ENCODE measurements at regions not wholly inside any gene's neighbourhood (a gene's known extent, or its start where the extent isn't known, plus 50 kb on each side); places are given as distances from the start of the nearest gene placed in this dataset.

GRCh38 chr14:101020834-101021370 is 117.4 kb upstream of the RTL1 start:
- DNase-seq (ENCODE audit: extremely low spot score in 2 of 2): peak; percentile 31 to 64
- no peaks in the 10 kb centered on the region for H3K9me3 ChIP-seq
- intact Hi-C loops (cut with DNase I): no loop called here
- no peak overlapping the region for H3K27ac ChIP-seq
- H3K4me3 ChIP-seq: no peak overlapping the region
- no peaks in the 10 kb centered on the region for H3K4me1 ChIP-seq
- no peak for TF ChIP-seq POLR2AphosphoS5 (IDR thresholded peaks at IDR 0.05; ENCODE audit: insufficient read depth in 1 of 2, low read depth in 1 of 2)
- TF ChIP-seq CTCF (IDR thresholded peaks at IDR 0.05): no peak
- TF ChIP-seq POLR2A (IDR thresholded peaks at IDR 0.05): no peak
- no peaks in the 10 kb centered on the region for H3K27me3 ChIP-seq
- no peaks in the 10 kb centered on the region for H3K36me3 ChIP-seq

GRCh38 chr14:101022121-101022520 is 118.6 kb upstream of the RTL1 start:
- intact Hi-C loops (cut with DNase I): no loop called here
- no peaks in the 10 kb centered on the region for H3K36me3 ChIP-seq
- H3K4me1 ChIP-seq: no peaks in the 10 kb centered on the region
- peak; percentile 65 to 79 for DNase-seq (ENCODE audit: extremely low spot score in 2 of 2)
- H3K27me3 ChIP-seq: no peaks in the 10 kb centered on the region
- H3K27ac ChIP-seq: no peak overlapping the region
- TF ChIP-seq POLR2A (IDR thresholded peaks at IDR 0.05): no peak
- no peak for TF ChIP-seq CTCF (IDR thresholded peaks at IDR 0.05)
- TF ChIP-seq POLR2AphosphoS5 (IDR thresholded peaks at IDR 0.05; ENCODE audit: insufficient read depth in 1 of 2, low read depth in 1 of 2): no peak
- no peaks in the 10 kb centered on the region for H3K9me3 ChIP-seq
- no peak overlapping the region for H3K4me3 ChIP-seq

- Histone ChIP-seq H3K4me3 (no peak overlapping the region), H3K9me3 (no peaks in the 10 kb centered on the region), H3K36me3 (no peaks in the 10 kb centered on the region), H3K27ac (no peak overlapping the region), H3K27me3 (no peaks in the 10 kb centered on the region), H3K4me1 (no peaks in the 10 kb centered on the region)
- intact Hi-C loops (cut with DNase I): no loop called here
- DNase-seq (ENCODE audit: extremely low spot score in 2 of 2): peak in 1 of 2 donors; percentile 40
- TF ChIP-seq POLR2AphosphoS5 (IDR thresholded peaks at IDR 0.05; ENCODE audit: insufficient read depth in 1 of 2, low read depth in 1 of 2) (no peak), POLR2A (IDR thresholded peaks at IDR 0.05) (no peak), CTCF (IDR thresholded peaks at IDR 0.05) (no peak)
These were observed 119.5 kb upstream of the RTL1 start for GRCh38 chr14:101022916-101023435.

- H3K27ac ChIP-seq: no peak overlapping the region
- H3K4me3 ChIP-seq: no peak overlapping the region
- no peak for DNase-seq (ENCODE audit: extremely low spot score in 2 of 2)
- intact Hi-C loops (cut with DNase I): no loop called here
- H3K36me3 ChIP-seq: no peaks in the 10 kb centered on the region
- no peaks in the 10 kb centered on the region for H3K4me1 ChIP-seq
- H3K9me3 ChIP-seq: no peaks in the 10 kb centered on the region
- no peak for TF ChIP-seq POLR2AphosphoS5 (IDR thresholded peaks at IDR 0.05; ENCODE audit: insufficient read depth in 1 of 2, low read depth in 1 of 2)
- TF ChIP-seq POLR2A (IDR thresholded peaks at IDR 0.05): no peak
- TF ChIP-seq CTCF (IDR thresholded peaks at IDR 0.05): no peak
- H3K27me3 ChIP-seq: no peaks in the 10 kb centered on the region
These were observed 121.2 kb upstream of the RTL1 start for GRCh38 chr14:101024686-101025085.

- TF ChIP-seq POLR2AphosphoS5 (IDR thresholded peaks at IDR 0.05; ENCODE audit: insufficient read depth in 1 of 2, low read depth in 1 of 2): no peak
- no peak for TF ChIP-seq CTCF (IDR thresholded peaks at IDR 0.05)
- no peak for TF ChIP-seq POLR2A (IDR thresholded peaks at IDR 0.05)
- Histone ChIP-seq H3K36me3 (no peaks in the 10 kb centered on the region), H3K9me3 (no peaks in the 10 kb centered on the region), H3K27me3 (no peaks in the 10 kb centered on the region), H3K4me3 (no peak overlapping the region), H3K27ac (no peak overlapping the region), H3K4me1 (no peaks in the 10 kb centered on the region)
- intact Hi-C loops (cut with DNase I): no loop called here
- DNase-seq (ENCODE audit: extremely low spot score in 2 of 2): no peak
These were observed 121.6 kb upstream of the RTL1 start for GRCh38 chr14:101025131-101025530.

Data from vagina (tissue), 2 donors.